Glutamatergic neuron (in vitro differentiated cells): ENCODE measurements at regions not wholly inside any gene's neighbourhood (a gene's known extent, or its start where the extent isn't known, plus 50 kb on each side); places are given as distances from the start of the nearest gene placed in this dataset.

Experiments used
- DNase-seq: peaks from one replicate; pipeline ENCODE4 v3.0.0; 2022
- H3K27ac Mint-ChIP-seq: one replicate; pipeline ENCODE4 v1.8.0; 2020; ENCODE audit warnings: mild to moderate bottlenecking, mixed read lengths, inconsistent platforms; ENCODE audit not compliant: unreplicated experiment
- H3K27me3 Mint-ChIP-seq: one replicate; pipeline ENCODE4 v1.8.0; 2020; ENCODE audit warnings: mild to moderate bottlenecking, moderate library complexity, mixed read lengths, inconsistent platforms; ENCODE audit not compliant: unreplicated experiment
- H3K36me3 Mint-ChIP-seq: one replicate; pipeline ENCODE4 v1.8.0; 2020; ENCODE audit warnings: mild to moderate bottlenecking, mixed read lengths, inconsistent platforms; ENCODE audit not compliant: unreplicated experiment
- H3K4me1 Mint-ChIP-seq: one replicate; pipeline ENCODE4 v1.8.0; 2020; ENCODE audit warnings: mild to moderate bottlenecking, low read depth, mixed read lengths, inconsistent platforms; ENCODE audit not compliant: unreplicated experiment
- H3K4me3 Mint-ChIP-seq: one replicate; pipeline ENCODE4 v1.8.0; 2020; ENCODE audit warnings: mild to moderate bottlenecking, mixed read lengths, inconsistent platforms; ENCODE audit not compliant: unreplicated experiment
- H3K9me3 Mint-ChIP-seq: one replicate; pipeline ENCODE4 v1.8.0; 2020; ENCODE audit warnings: mild to moderate bottlenecking, moderate library complexity, mixed read lengths, inconsistent platforms; ENCODE audit not compliant: unreplicated experiment
- CTCF ChIP-seq: fragments of 200-600 bp; sonication (generic); IDR thresholded peaks from one replicate; pipeline ENCODE4 v1.5.0; 2021; ENCODE audit not compliant: partially characterized antibody, unreplicated experiment

DNA sequence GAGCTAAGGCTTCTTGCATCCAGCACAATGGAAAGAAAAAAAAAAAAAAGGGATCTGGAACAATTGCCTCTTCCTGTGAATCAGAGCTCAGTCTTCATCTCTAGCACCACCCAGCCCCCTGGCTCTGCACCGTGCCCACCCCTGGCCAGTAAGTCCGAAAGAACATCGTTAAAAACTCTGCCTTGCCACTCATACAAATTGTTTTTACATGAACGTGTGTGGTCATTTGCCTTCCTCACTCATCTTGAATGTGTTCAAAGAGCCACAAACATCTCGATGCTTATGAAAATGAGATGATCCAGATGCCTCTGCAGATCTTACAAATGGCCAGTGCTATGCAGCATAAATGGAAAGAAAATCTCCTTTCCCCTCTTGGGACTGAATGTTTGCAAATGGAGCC, 400.0 kb upstream of the PPP2R3A start:
- Mint-ChIP-seq H3K27ac (no peak overlapping the region), H3K9me3 (no peaks in the 10 kb centered on the region), H3K36me3 (peaks cover 5% of the 10 kb centered on the region), H3K27me3 (peaks cover 4% of the 10 kb centered on the region), H3K4me3 (no peak overlapping the region), H3K4me1 (no peaks in the 10 kb centered on the region)
- TF ChIP-seq CTCF: no peak
- DNase-seq: no peak

DNA sequence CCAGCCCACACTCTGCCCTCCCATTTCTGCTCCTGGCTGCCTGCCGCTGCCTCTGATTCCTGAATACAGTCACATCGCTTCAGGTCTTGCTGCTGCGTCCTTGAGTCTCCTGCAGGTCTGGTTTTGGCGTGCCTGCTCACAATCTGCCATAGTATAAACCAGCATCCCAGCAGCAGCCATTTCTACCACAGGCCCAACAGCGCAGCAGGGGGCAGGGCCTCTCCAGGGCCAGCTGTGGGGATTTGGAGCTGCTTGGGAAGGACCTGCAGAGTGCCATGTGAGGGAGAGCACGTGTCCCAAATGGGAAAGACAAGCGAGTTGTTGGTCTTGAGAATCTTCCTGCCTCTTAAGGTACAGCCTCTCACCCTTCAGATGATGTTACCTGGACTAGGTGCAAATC, 398.3 kb upstream of the PPP2R3A start:
- Mint-ChIP-seq H3K4me1 (peaks cover 2% of the 10 kb centered on the region), H3K36me3 (peaks cover 5% of the 10 kb centered on the region), H3K27ac (no peak overlapping the region), H3K9me3 (peaks cover 2% of the 10 kb centered on the region), H3K27me3 (peaks cover 4% of the 10 kb centered on the region), H3K4me3 (no peak overlapping the region)
- TF ChIP-seq CTCF: no peak
- no peak for DNase-seq

- peaks cover 8% of the 10 kb centered on the region for H3K9me3 Mint-ChIP-seq
- peaks cover 4% of the 10 kb centered on the region for H3K36me3 Mint-ChIP-seq
- peak overlapping the region; percentile 95 for H3K27ac Mint-ChIP-seq
- no peak for TF ChIP-seq CTCF
- H3K4me1 Mint-ChIP-seq: peaks cover 28% of the 10 kb centered on the region
- H3K27me3 Mint-ChIP-seq: peaks cover 3% of the 10 kb centered on the region
- H3K4me3 Mint-ChIP-seq: peak overlapping the region; percentile 68
- peak; percentile 38 for DNase-seq
Observed at GRCh38 chr3:135576751-135577150, 388.8 kb upstream of the PPP2R3A start.

DNA sequence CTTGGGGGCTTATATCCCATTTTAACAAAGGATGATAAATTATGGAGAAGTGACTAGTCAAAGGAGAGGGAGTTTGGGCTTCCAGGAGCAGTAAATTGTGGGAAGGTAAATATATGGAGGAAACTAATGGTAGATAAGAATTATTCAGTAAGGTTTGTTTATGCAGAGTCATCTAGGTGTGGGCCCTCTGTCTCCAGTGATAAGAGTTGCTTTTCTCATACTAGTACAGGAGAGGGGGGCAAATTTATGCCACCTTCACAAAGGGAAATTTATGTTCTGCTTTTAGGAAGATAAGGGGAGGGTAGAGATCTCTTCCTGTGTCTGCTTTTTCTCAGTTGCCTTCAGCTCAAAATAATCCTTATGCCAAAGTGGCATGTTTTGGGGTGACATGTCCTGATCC, 383.7 kb upstream of the PPP2R3A start:
- no peak overlapping the region for H3K27ac Mint-ChIP-seq
- H3K4me1 Mint-ChIP-seq: peaks cover 3% of the 10 kb centered on the region
- TF ChIP-seq CTCF: no peak
- H3K4me3 Mint-ChIP-seq: no peak overlapping the region
- DNase-seq: no peak
- H3K36me3 Mint-ChIP-seq: peaks cover 5% of the 10 kb centered on the region
- peaks cover under 1% of the 10 kb centered on the region for H3K9me3 Mint-ChIP-seq
- H3K27me3 Mint-ChIP-seq: no peaks in the 10 kb centered on the region

GRCh38 chr3:135582800-135583199, 382.7 kb upstream of the PPP2R3A start:
- Mint-ChIP-seq H3K27me3 (no peaks in the 10 kb centered on the region), H3K9me3 (no peaks in the 10 kb centered on the region), H3K4me1 (no peaks in the 10 kb centered on the region), H3K4me3 (no peak overlapping the region), H3K36me3 (peaks cover 5% of the 10 kb centered on the region), H3K27ac (no peak overlapping the region)
- TF ChIP-seq CTCF: no peak
- no peak for DNase-seq
